Panc1 (cell line): ENCODE measurements at regions not wholly inside any gene's neighbourhood (a gene's known extent, or its start where the extent isn't known, plus 50 kb on each side); places are given as distances from the start of the nearest gene placed in this dataset.

Experiments
- ATAC-seq: fragments of 200-7000 bp; cut with Tn5 transposase; 2 replicates; pipeline ENCODE4 v1.9.1; 2020; ENCODE audit warnings: mild to moderate bottlenecking, moderate library complexity
- BruUV-seq: library from RNA; stranded (reverse); fragments of 400-500 nt; replicated peaks from 2 replicates; lab custom pipeline; 2021; lab: Mats Ljungman, UMichigan
- CTCF ChIA-PET: fragments of 300-600 bp; sonication (Branson Sonifier 250); formaldehyde crosslinking; loops from one replicate; lab custom pipeline; 2022; ENCODE audit warnings: antibody characterized with exemption; lab: Charles Lee
- POLR2A ChIA-PET: fragments of 300-600 bp; sonication (Branson Sonifier 250); formaldehyde crosslinking; loops from one replicate; lab custom pipeline; 2022; ENCODE audit warnings: antibody characterized with exemption; lab: Charles Lee
- DNase-seq: peaks from one replicate; pipeline ENCODE4 v3.0.0-alpha.2; 2010; ENCODE audit warnings: low read depth, low spot score
- H3K27ac ChIP-seq: 2 replicates; pipeline ENCODE4 v1.5.1; 2011; ENCODE audit warnings: mild to moderate bottlenecking, low read length, inconsistent platforms
- H3K27me3 ChIP-seq: fragments of 200-500 bp; sonication (Bioruptor generic); 2 replicates; pipeline ENCODE4 v1.6.0; 2014; ENCODE audit warnings: low read length, inconsistent platforms; ENCODE audit not compliant: control insufficient read depth, insufficient read depth
- H3K36me3 ChIP-seq: fragments of 200-500 bp; sonication (Bioruptor generic); 2 replicates; pipeline ENCODE4 v1.5.1; 2014; ENCODE audit warnings: inconsistent platforms, mild to moderate bottlenecking, low read length, moderate library complexity; ENCODE audit not compliant: control insufficient read depth, insufficient read depth
- H3K4me1 ChIP-seq: 2 replicates; pipeline ENCODE4 v1.5.1; 2011; ENCODE audit warnings: inconsistent platforms, mild to moderate bottlenecking, low read length, moderate library complexity; ENCODE audit not compliant: control insufficient read depth, insufficient read depth
- H3K4me3 ChIP-seq, 2 experiments: 2 replicates each; pipeline ENCODE4 v1.5.1; 2011 to 2012; ENCODE audit warnings: low read depth in 2 of 2, low read length in 2 of 2, mild to moderate bottlenecking in 2 of 2, inconsistent platforms in 1 of 2, moderate library complexity in 1 of 2
- H3K9me3 ChIP-seq: fragments of 200-500 bp; sonication (Bioruptor generic); 2 replicates; pipeline ENCODE4 v1.5.1; 2014; ENCODE audit warnings: low read depth, mild to moderate bottlenecking, inconsistent platforms, low read length, moderate library complexity; ENCODE audit not compliant: control insufficient read depth, insufficient read depth
- CTCF ChIP-seq: fragments of 450-650 bp; IDR thresholded peaks from 2 replicates; pipeline ENCODE4 v1.5.1; 2017; ENCODE audit warnings: mild to moderate bottlenecking
- POLR2AphosphoS5 ChIP-seq: IDR thresholded peaks from 2 replicates; pipeline ENCODE4 v1.6.1; 2012; ENCODE audit warnings: mild to moderate bottlenecking, low read depth, low read length, moderate library complexity
- REST ChIP-seq, 2 experiments: IDR thresholded peaks; 2 replicates each; pipeline ENCODE4 v1.6.1; 2011 to 2012; ENCODE audit warnings: low read depth in 2 of 2, control low read depth in 1 of 2, low read length in 1 of 2, mild to moderate bottlenecking in 1 of 2, moderate library complexity in 1 of 2; ENCODE audit not compliant: insufficient read depth in 1 of 2
- SIN3A ChIP-seq: IDR thresholded peaks from 2 replicates; pipeline ENCODE4 v1.6.1; 2012; ENCODE audit warnings: low read depth, mild to moderate bottlenecking, low read length, moderate library complexity, borderline replicate concordance; ENCODE audit not compliant: insufficient read depth
- TCF7L2 ChIP-seq: IDR thresholded peaks from 2 replicates; pipeline ENCODE4 v1.6.1; 2011; ENCODE audit warnings: mild to moderate bottlenecking, low read depth, low read length, inconsistent platforms
- in situ Hi-C: cut with HindIII; loops from 2 replicates; pipeline ENCODE4 v1.10.0; 2016; ENCODE audit warnings: low sequenced_read_pairs, low pct_unique_long_range_greater_than_20kb
- intact Hi-C: fragments of 100-400 bp; cut with micrococcal nuclease; formaldehyde crosslinking; loops from one replicate; pipeline ENCODE4 v1.10.0; 2022; ENCODE audit not compliant: unreplicated experiment

- no TSS peak for BruUV-seq
- DNase-seq (no peak), ATAC-seq (no peak)
- Histone ChIP-seq H3K4me1 (no peaks in the 10 kb centered on the region), H3K27ac (no peak overlapping the region), H3K9me3 (no peaks in the 10 kb centered on the region), H3K36me3 (no peaks in the 10 kb centered on the region), H3K4me3 (no peak overlapping the region), H3K27me3 (no peaks in the 10 kb centered on the region)
- ChIA-PET POLR2A (no interaction called here), CTCF (no interaction called here)
- intact Hi-C loops = no loop called here
- no peak for TF ChIP-seq POLR2AphosphoS5
- no peak for TF ChIP-seq CTCF
- TF ChIP-seq TCF7L2 = no peak
- no peak for TF ChIP-seq REST (IDR thresholded peaks at IDR 0.05; ENCODE audit: insufficient read depth in 1 of 2, low read depth in 2 of 2, low read length in 1 of 2)
- no peak for TF ChIP-seq SIN3A
- in situ Hi-C loops = no loop called here
Observed at GRCh38 chr12:42846782-42847181, 257.2 kb upstream of the PRICKLE1 start.

GRCh38 chr12:42834062-42834461, 244.5 kb upstream of the PRICKLE1 start:
- ATAC-seq = no peak
- in situ Hi-C loops (no loop called here), intact Hi-C loops (no loop called here)
- Histone ChIP-seq H3K4me1 (no peaks in the 10 kb centered on the region), H3K27me3 (no peaks in the 10 kb centered on the region), H3K4me3 (no peak overlapping the region), H3K9me3 (no peaks in the 10 kb centered on the region), H3K36me3 (no peaks in the 10 kb centered on the region), H3K27ac (no peak overlapping the region)
- ChIA-PET CTCF (no interaction called here), POLR2A (no interaction called here)
- TF ChIP-seq SIN3A = no peak
- TF ChIP-seq TCF7L2 = no peak
- TF ChIP-seq REST (IDR thresholded peaks at IDR 0.05; ENCODE audit: insufficient read depth in 1 of 2, low read depth in 2 of 2, low read length in 1 of 2) = no peak
- TF ChIP-seq POLR2AphosphoS5 = no peak
- TF ChIP-seq CTCF = no peak
- BruUV-seq = no TSS peak
- DNase-seq = no peak
